ENCODE measurements at regions not wholly inside any gene's neighbourhood (a gene's known extent, or its start where the extent isn't known, plus 50 kb on each side); places are given as distances from the start of the nearest gene placed in this dataset.
"Not testable (repeated sequence)": the region's sequence is repeated elsewhere in the genome, so short reads cannot be mapped to it uniquely, and the experiment has no call there.

DNA sequence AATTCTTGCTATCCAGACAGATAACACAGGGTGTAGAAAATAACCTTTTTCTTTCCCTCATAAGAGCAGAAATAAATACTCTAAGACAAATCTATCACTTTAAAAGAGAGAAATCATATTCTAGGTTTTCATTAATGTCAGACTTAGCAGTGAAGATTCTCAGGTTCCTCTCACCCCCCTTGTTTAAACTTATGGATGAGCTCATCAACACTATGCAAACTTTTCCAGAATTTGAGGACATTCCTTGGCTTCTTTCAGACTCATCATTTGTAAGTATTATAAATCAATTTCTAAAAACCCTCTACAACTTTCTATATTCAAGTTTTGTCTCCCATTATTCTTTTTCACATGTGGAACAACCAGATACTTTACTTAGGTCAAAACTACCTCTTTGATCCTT is 374.9 kb upstream of the TRPC7 start:
- no peak overlapping the region for H3K4ac ChIP-seq (ENCODE audit: low read depth, low read length)
- ATAC-seq (ENCODE audit: low read depth) = no peak
- no peaks in the 10 kb centered on the region for H3K27me3 ChIP-seq (ENCODE audit: control insufficient read depth, insufficient read depth, low read length)
- H4K8ac ChIP-seq (ENCODE audit: low read depth in 2 of 2, low read length in 2 of 2) = no peak overlapping the region
- CTCF ChIA-PET = interaction anchor here (0.7 kb wide), 1 partner anchor 27 kb away, joined by 3 read pairs; no protein-coding TSS in a partner anchor
- no peaks in the 10 kb centered on the region for H3K36me3 ChIP-seq (ENCODE audit: control insufficient read depth, insufficient read depth, low read length)
- no peak overlapping the region for H2BK15ac ChIP-seq (ENCODE audit: low read depth, low read length)
- TF ChIP-seq RCOR1 (IDR thresholded peaks at IDR 0.05; ENCODE audit: insufficient replicate concordance, low read length) (no peak), BHLHE40 (IDR thresholded peaks at IDR 0.05; ENCODE audit: low read depth, low read length) (no peak), MAZ (IDR thresholded peaks at IDR 0.05; ENCODE audit: borderline replicate concordance, low read depth, low read length) (no peak), MAFK (IDR thresholded peaks at IDR 0.05; ENCODE audit: low read depth, low read length) (no peak), RFX5 (IDR thresholded peaks at IDR 0.05; ENCODE audit: low read depth, low read length) (no peak), POLR2A (IDR thresholded peaks at IDR 0.05; ENCODE audit: low read depth, low read length) (no peak), SMC3 (IDR thresholded peaks at IDR 0.05; ENCODE audit: low read depth, low read length) (no peak)
- TF ChIP-seq, protein P1, sequence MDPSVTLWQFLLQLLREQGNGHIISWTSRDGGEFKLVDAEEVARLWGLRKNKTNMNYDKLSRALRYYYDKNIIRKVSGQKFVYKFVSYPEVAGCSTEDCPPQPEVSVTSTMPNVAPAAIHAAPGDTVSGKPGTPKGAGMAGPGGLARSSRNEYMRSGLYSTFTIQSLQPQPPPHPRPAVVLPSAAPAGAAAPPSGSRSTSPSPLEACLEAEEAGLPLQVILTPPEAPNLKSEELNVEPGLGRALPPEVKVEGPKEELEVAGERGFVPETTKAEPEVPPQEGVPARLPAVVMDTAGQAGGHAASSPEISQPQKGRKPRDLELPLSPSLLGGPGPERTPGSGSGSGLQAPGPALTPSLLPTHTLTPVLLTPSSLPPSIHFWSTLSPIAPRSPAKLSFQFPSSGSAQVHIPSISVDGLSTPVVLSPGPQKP (IDR thresholded peaks at IDR 0.05; ENCODE audit: borderline replicate concordance, low read depth, low read length) = no peak
- POLR2A ChIA-PET (ENCODE audit: unreplicated experiment) = no interaction called here
- no peak overlapping the region for H3K23ac ChIP-seq (ENCODE audit: low read depth, low read length)
- no peak overlapping the region for H4K5ac ChIP-seq (ENCODE audit: low read depth, low read length)
- no peaks in the 10 kb centered on the region for H3K79me1 ChIP-seq (ENCODE audit: low read depth in 1 of 2, low read length in 2 of 2)
- no peak overlapping the region for H2BK120ac ChIP-seq (ENCODE audit: low read depth, low read length)
- H4K91ac ChIP-seq (ENCODE audit: insufficient read depth, low read depth, low read length) = no peak overlapping the region
- no peak overlapping the region for H3K9ac ChIP-seq (ENCODE audit: low read depth, low read length)
- H2AFZ ChIP-seq (replicated peaks; ENCODE audit: low read length, poor library complexity) = no peak overlapping the region
- H2AK5ac ChIP-seq (ENCODE audit: low read depth, low read length) = no peak overlapping the region
- no peak overlapping the region for H3K18ac ChIP-seq (ENCODE audit: low read depth, low read length)
- no peak overlapping the region for H3K27ac ChIP-seq (ENCODE audit: insufficient read depth, low read length)
- H4K20me1 ChIP-seq (ENCODE audit: insufficient read depth, low read length) = no peaks in the 10 kb centered on the region
- BruUV-seq (replicated peaks) = no TSS peak
- H3K4me1 ChIP-seq (ENCODE audit: control insufficient read depth, insufficient read depth, low read length) = no peaks in the 10 kb centered on the region
- dilution Hi-C loops (cut with HindIII; ENCODE audit: low sequenced_read_pairs, unreplicated experiment) (no loop called here), in situ Hi-C loops (cut with MboI; ENCODE audit: low sequenced_read_pairs) (no loop called here), intact Hi-C loops (cut with micrococcal nuclease) (no loop called here)
- no peak overlapping the region for H3K4me2 ChIP-seq (ENCODE audit: low read depth, low read length)
- no peaks in the 10 kb centered on the region for H3K9me1 ChIP-seq (ENCODE audit: insufficient read depth, low read length)
- H3K56ac ChIP-seq (ENCODE audit: extremely low read depth, insufficient read depth, low read length) = no peak overlapping the region
- DNase-seq = no peak
- peaks cover 5% of the 10 kb centered on the region for H3K9me3 ChIP-seq (ENCODE audit: control insufficient read depth, insufficient read depth, low read length)
- H2BK5ac ChIP-seq (ENCODE audit: low read depth, low read length, poor library complexity, severe bottlenecking) = no peak overlapping the region
- H2BK20ac ChIP-seq (ENCODE audit: low read depth, low read length) = no peak overlapping the region
- H3K4me3 ChIP-seq (ENCODE audit: insufficient read depth, low read depth, low read length) = no peak overlapping the region
- H2AK9ac ChIP-seq (replicated peaks; ENCODE audit: low read depth, low read length, poor library complexity) = no peak overlapping the region
- H3K14ac ChIP-seq (replicated peaks; ENCODE audit: low read depth, low read length) = no peak overlapping the region

DNA sequence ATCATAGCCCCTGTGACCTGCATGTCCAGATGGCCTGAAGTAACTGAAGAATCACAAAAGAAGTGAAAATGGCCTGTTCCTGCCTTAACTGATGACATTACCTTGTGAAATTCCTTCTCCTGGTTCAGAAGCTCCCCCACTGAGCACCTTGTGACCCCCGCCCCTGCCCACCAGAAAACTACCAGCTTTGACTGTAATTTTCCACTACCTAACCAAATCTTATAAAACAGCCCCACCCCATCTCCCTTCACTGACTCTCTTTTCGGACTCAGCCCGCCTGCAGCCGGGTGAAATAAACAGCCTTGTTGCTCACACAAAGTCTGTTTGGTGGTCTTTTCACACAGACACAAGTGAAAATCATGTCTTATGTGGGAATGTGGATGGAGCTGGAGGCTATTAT is 373.9 kb upstream of the TRPC7 start:
- dilution Hi-C loops (cut with HindIII; ENCODE audit: low sequenced_read_pairs, unreplicated experiment); CTCF ChIA-PET: not testable (repeated sequence)
- no CpG with 5 or more reads among the region's 4 CpGs for WGBS, 2 experiments (ENCODE audit: extremely low coverage in 2 of 2, insufficient read length in 1 of 2)

More for the DNA sequence above, 373.9 kb upstream of the TRPC7 start:
- H3K18ac ChIP-seq (ENCODE audit: low read depth, low read length); H2AFZ ChIP-seq (replicated peaks; ENCODE audit: low read length, poor library complexity); H3K14ac ChIP-seq (replicated peaks; ENCODE audit: low read depth, low read length); H4K8ac ChIP-seq (ENCODE audit: low read depth in 2 of 2, low read length in 2 of 2); H4K20me1 ChIP-seq (ENCODE audit: insufficient read depth, low read length); H2AK5ac ChIP-seq (ENCODE audit: low read depth, low read length); intact Hi-C loops (cut with micrococcal nuclease); ATAC-seq (ENCODE audit: low read depth); H2BK5ac ChIP-seq (ENCODE audit: low read depth, low read length, poor library complexity, severe bottlenecking); H4K5ac ChIP-seq (ENCODE audit: low read depth, low read length); BruUV-seq (replicated peaks); H4K91ac ChIP-seq (ENCODE audit: insufficient read depth, low read depth, low read length); H3K27ac ChIP-seq (ENCODE audit: insufficient read depth, low read length); H3K36me3 ChIP-seq (ENCODE audit: control insufficient read depth, insufficient read depth, low read length); H3K9me3 ChIP-seq (ENCODE audit: control insufficient read depth, insufficient read depth, low read length); POLR2A ChIA-PET (ENCODE audit: unreplicated experiment); H3K4me2 ChIP-seq (ENCODE audit: low read depth, low read length); H3K79me1 ChIP-seq (ENCODE audit: low read depth in 1 of 2, low read length in 2 of 2); H3K27me3 ChIP-seq (ENCODE audit: control insufficient read depth, insufficient read depth, low read length); H2AK9ac ChIP-seq (replicated peaks; ENCODE audit: low read depth, low read length, poor library complexity); H3K4me3 ChIP-seq (ENCODE audit: insufficient read depth, low read depth, low read length); H3K4me1 ChIP-seq (ENCODE audit: control insufficient read depth, insufficient read depth, low read length); H2BK120ac ChIP-seq (ENCODE audit: low read depth, low read length); DNase-seq; H3K9me1 ChIP-seq (ENCODE audit: insufficient read depth, low read length); H2BK20ac ChIP-seq (ENCODE audit: low read depth, low read length); H3K9ac ChIP-seq (ENCODE audit: low read depth, low read length); H3K4ac ChIP-seq (ENCODE audit: low read depth, low read length); H3K23ac ChIP-seq (ENCODE audit: low read depth, low read length); H3K56ac ChIP-seq (ENCODE audit: extremely low read depth, insufficient read depth, low read length); H2BK15ac ChIP-seq (ENCODE audit: low read depth, low read length); in situ Hi-C loops (cut with MboI; ENCODE audit: low sequenced_read_pairs): not testable (repeated sequence)

Measured in IMR-90 (cell line).